HFF-Myc (cell line): ENCODE measurements at regions not wholly inside any gene's neighbourhood (a gene's known extent, or its start where the extent isn't known, plus 50 kb on each side); places are given as distances from the start of the nearest gene placed in this dataset.

Experiments used
- DNase-seq: peaks from one replicate; pipeline ENCODE4 v3.0.0-alpha.2; 2011; ENCODE audit warnings: low read depth; ENCODE audit errors: extremely low read depth
- H3K4me3 ChIP-seq: replicated peaks from 2 replicates; pipeline ENCODE4 v1.5.1; 2011; ENCODE audit warnings: low read depth, mild to moderate bottlenecking, control low read depth, low read length
- CTCF ChIP-seq: IDR thresholded peaks from 2 replicates; pipeline ENCODE4 v1.5.1; 2012; ENCODE audit warnings: mild to moderate bottlenecking, low read depth, low read length, control low read depth; ENCODE audit errors: missing control alignments

- DNase-seq: no peak
- TF ChIP-seq CTCF: no peak
- H3K4me3 ChIP-seq: no peak overlapping the region
Observed at GRCh38 chr13:109667056-109667455, 119.3 kb downstream of the IRS2 start.

GRCh38 chr13:109666656-109667055 is 119.7 kb downstream of the IRS2 start:
- no peak overlapping the region for H3K4me3 ChIP-seq
- DNase-seq: no peak
- TF ChIP-seq CTCF: no peak

GRCh38 chr13:109665781-109666249 is 120.6 kb downstream of the IRS2 start:
- no peak for DNase-seq
- TF ChIP-seq CTCF: no peak
- no peak overlapping the region for H3K4me3 ChIP-seq

GRCh38 chr13:109665240-109665639 is 121.1 kb downstream of the IRS2 start:
- TF ChIP-seq CTCF: no peak
- DNase-seq: no peak
- H3K4me3 ChIP-seq: no peak overlapping the region

GRCh38 chr13:109657395-109657794 is 129.0 kb downstream of the IRS2 start:
- H3K4me3 ChIP-seq: no peak overlapping the region
- TF ChIP-seq CTCF: no peak
- no peak for DNase-seq

GRCh38 chr13:109656206-109656605 is 130.2 kb downstream of the IRS2 start:
- DNase-seq: no peak
- no peak overlapping the region for H3K4me3 ChIP-seq
- no peak for TF ChIP-seq CTCF

GRCh38 chr13:109655611-109656010 is 130.8 kb downstream of the IRS2 start:
- no peak for DNase-seq
- TF ChIP-seq CTCF: no peak
- H3K4me3 ChIP-seq: no peak overlapping the region
